ENCODE measurements at regions not wholly inside any gene's neighbourhood (a gene's known extent, or its start where the extent isn't known, plus 50 kb on each side); places are given as distances from the start of the nearest gene placed in this dataset.

GRCh38 chr6:43910149-43910637 lies 140.2 kb downstream of the VEGFA start (continued):
- TF ChIP-seq ZNF134 (CRISPR knock-in tag; conservative IDR thresholded peaks at IDR 0.05) (no peak), FOXA3 (CRISPR knock-in tag; conservative IDR thresholded peaks at IDR 0.05 in 1 of 2, IDR thresholded peaks at IDR 0.05 in 1 of 2) (0 out of 4 replicates have a peak, but pooled peaks of 1 of the 2 experiments have one; percentile 34), NR2C1 (IDR thresholded peaks at IDR 0.05) (peak; percentile 23; the same call in 1 of the 2 replicates), NR2C1 (tag; IDR thresholded peaks at IDR 0.05) (no peak; the same call in 1 of the 2 replicates), KLF6 (CRISPR knock-in tag; IDR thresholded peaks at IDR 0.05; ENCODE audit: borderline replicate concordance) (no peak), TARDBP (IDR thresholded peaks at IDR 0.05) (0 out of 2 replicates have a peak, but pooled peaks have one; percentile 73), ZNF655 (CRISPR knock-in tag; IDR thresholded peaks at IDR 0.05) (0 out of 2 replicates have a peak, but pooled peaks have one; percentile 58), MLLT1 (IDR thresholded peaks at IDR 0.05) (peak in 1 of 2 experiments; percentile 98; a peak in 1 of 4 replicates), CHAMP1 (IDR thresholded peaks at IDR 0.05) (peak; percentile 53; the same call in 1 of the 2 replicates), HDAC3 (IDR thresholded peaks at IDR 0.05; ENCODE audit: borderline replicate concordance, partially characterized antibody) (peak; percentile 55), HNRNPK (IDR thresholded peaks at IDR 0.05; ENCODE audit: low read depth, low read length, poor library complexity, severe bottlenecking) (no peak), PHF21A (IDR thresholded peaks at IDR 0.05; ENCODE audit: borderline replicate concordance, low read depth) (no peak), ZBTB43 (CRISPR knock-in tag; IDR thresholded peaks at IDR 0.05) (peak; percentile 39; the same call in 1 of the 2 replicates), SMARCC2 (IDR thresholded peaks at IDR 0.05; ENCODE audit: low read depth) (no peak), ELF2 (CRISPR knock-in tag; IDR thresholded peaks at IDR 0.05) (peak; percentile 27; the same call in 1 of the 2 replicates), C11orf30 (IDR thresholded peaks at IDR 0.05; ENCODE audit: low read depth) (no peak), RAD21 (CRISPR knock-in tag; conservative IDR thresholded peaks at IDR 0.05 in 1 of 2, IDR thresholded peaks at IDR 0.05 in 1 of 2) (0 out of 4 replicates have a peak, but pooled peaks of 1 of the 2 experiments have one; percentile 2), GABPA (tag; conservative IDR thresholded peaks at IDR 0.05; ENCODE audit: low read depth) (no peak)

Measured in K562 (cell line).